ENCODE measurements at regions not wholly inside any gene's neighbourhood (a gene's known extent, or its start where the extent isn't known, plus 50 kb on each side); places are given as distances from the start of the nearest gene placed in this dataset.
"Not testable (repeated sequence)": the region's sequence is repeated elsewhere in the genome, so short reads cannot be mapped to it uniquely, and the experiment has no call there.

- DNase-seq: no peak
These were observed 307.1 kb downstream of the SEMA3D start for GRCh38 chr7:84879570-84880325.

DNA sequence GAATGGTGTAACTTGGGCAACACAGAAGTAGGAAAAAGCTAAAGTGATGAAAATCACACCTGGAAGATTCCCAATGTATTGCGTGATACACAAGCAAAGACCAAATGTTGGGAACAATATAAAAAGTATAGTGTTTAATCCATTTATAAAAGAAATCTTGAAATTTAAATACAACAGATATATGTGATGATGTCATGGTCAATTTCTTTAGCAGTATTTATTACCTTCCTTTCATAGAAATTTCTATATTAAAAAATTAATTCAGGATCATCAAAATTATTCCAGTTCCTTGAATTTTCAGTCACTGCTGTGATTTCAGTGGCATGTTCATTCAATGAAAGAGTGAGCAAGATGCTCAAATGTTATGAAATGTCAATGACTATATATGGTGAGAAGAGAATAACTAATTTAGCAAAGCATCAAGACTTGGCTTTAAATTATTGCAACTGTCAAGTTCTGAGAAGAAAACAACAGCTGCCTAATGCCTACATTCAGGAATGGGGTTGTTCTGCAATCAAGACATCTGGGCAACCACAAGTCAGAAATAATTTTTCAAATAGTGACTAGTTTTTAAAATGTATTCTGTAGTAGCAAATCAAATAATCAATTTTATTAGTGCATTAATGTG, 308.8 kb downstream of the SEMA3D start:
- no peak for DNase-seq

DNA sequence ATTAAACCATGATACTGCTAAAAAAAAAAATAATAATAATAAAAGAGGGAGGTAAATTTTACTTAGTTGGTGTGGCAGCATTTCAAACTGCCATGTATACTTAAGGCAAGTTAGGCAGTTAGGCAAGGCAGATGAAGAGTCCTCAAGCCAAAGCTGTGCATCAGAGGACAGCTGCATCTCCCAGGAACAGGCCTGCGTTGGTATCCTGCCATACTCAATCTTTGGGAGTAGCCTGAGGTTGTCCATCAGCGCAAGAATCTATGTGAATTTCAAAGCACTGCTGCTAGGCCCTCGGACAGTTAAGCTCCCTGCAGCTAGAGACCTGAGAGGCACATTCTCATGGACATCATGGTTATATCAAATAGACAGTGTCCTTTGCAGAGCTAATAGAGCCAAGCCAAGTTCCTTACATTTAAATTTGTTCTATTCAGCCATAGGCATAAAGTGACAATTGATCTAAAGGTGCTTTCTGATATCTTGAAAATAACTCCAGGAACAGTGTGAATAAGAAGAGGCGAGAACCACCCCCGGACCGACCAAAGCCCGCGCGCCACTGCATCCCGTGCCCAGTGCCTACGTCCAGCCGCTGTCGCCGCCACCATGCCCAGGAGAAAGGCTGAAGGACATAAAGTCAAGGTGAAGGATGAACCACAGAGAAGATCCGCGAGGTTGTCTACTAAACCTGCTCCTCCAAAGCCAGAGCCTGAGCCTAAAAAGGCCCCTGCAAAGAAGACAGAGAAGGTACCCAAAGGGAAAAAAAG, 310.6 kb downstream of the SEMA3D start:
- DNase-seq: no peak

DNA sequence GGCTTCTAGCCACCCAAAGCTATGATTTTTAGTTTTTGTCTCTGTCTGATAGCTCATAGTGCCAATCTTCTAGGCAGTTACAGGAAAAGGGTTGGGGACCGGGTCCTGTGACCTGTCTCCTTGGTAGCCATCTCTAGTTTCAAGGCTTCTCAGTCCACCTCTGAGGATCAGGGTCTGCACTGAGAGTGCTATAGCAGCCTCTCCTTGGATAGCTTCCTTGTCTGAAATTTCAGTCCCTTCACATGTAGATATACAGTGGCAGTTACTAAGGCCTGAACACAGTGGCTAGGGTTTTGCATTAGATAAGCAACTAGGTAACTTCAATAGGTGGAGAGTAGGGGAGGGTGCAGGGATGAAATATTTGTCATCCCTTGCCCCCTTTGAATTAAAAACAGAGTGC, 321.3 kb downstream of the SEMA3D start:
- no peak for DNase-seq

GRCh38 chr7:84857336-84857735, 329.5 kb downstream of the SEMA3D start:
- no peak for DNase-seq

- DNase-seq: no peak
These were observed 331.1 kb downstream of the SEMA3D start for GRCh38 chr7:84855758-84856157.

GRCh38 chr7:84848974-84849372, 337.9 kb downstream of the SEMA3D start:
- not testable (repeated sequence) for DNase-seq

DNA sequence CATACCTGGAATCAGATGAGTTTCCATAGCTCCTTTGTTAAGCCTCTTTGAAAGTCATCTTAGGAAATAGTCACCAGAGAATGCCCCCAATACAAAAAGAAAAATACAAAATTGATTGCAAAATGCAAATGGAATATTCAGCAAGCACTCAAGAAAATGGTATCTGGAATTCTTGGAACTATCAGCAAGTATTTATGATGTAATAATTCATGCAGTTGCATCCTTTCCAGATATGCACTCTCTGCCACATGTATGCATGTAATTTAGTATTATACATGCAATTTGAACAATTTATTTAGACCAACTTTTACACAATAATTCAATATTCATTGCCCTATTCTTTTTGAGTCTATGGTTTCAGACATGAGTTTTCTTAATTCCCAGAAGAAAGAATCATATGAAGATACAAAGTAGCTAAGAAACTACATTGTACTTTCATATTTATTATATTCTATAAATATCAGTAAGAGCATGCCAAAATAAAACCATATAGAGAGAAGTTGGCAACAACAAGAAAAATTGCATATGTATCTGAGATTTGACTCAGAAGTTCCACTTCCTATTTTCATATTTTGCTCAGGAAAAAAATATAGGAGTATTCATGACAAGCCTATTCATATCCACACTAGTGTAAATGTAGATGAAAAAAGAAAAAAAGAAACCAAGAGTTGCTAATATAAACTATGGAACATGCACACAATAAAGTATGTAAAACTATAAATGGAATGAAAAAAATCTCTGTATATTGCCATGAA, 338.5 kb downstream of the SEMA3D start:
- DNase-seq: no peak

DNA sequence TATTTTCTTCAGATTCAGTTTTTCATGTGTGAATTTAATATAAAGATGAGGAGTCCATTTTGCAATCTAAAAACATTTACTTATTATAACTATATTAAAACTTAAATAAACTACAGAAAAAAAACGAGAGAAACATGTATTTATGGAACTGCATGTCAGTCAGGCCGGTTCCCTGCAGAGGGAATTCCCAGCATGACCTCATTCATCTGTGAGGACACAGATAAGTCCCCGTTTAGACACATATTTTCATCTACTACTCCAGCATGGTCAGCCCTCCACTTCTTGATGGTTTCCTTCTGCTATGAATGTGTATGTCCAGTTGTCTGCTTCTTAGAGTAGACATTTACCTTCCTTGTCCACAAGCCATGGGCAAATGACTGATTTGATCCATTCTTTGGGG, 339.1 kb downstream of the SEMA3D start:
- DNase-seq: no peak

GRCh38 chr7:84847038-84847437, 339.8 kb downstream of the SEMA3D start:
- no peak for DNase-seq

DNA sequence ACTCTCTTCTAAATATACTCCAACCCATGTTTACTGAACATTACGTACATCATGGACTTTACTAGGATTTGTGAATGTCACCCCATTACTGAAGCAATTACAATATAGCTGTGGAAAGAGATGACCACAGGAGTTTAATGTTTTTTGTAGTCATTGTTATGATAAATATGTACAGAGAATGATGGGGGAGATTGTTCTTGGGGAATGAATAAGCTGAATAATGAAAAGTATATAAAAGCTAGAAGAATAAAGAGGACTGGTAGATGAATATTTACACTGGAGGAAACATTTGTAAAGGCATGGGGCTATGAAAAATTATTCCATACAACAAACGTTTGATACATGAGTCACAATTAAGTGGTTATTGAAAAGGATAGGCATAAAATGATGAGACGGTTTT, 340.9 kb downstream of the SEMA3D start:
- DNase-seq: no peak

DNA sequence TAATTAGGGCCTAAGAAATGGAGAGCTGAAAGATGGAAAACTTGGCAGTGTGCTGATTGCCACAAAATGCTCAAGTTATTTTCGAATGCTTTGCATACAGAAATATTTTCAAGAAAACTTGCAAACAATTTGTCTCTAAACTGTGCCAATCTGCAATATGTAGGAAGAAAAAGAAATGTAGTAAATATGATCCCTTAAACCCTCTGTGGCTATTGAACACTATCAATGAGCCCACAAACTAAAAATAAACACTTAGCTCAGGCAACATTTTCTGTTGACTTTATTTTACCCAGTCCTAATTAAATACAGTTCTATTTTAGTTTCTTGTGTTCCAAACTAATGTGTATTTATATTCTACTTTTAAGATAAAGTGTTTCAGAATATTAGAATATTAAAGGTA, 342.1 kb downstream of the SEMA3D start:
- DNase-seq: no peak

GRCh38 chr7:84841809-84842208, 345.0 kb downstream of the SEMA3D start:
- DNase-seq: no peak

DNA sequence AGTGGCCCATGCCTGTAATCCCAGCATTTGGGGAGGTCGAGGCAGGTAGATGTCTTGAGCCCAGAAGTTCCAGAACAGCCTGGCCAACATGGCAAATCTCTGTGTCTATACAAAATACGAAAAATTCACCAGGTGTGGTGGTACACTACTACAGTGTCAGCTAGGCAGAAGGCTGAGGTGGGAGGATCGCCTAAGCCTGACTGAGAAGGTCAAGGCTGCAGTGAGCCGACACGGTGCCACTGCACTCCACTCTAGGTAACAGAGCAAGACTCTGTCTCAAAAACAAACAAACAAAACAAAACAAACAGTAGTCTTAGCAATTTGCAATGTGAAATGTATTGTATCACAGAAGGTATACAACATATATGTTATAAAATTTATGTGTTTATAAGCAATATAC, 348.0 kb downstream of the SEMA3D start:
- DNase-seq: no peak

- DNase-seq: no peak
These were observed 349.5 kb downstream of the SEMA3D start for GRCh38 chr7:84837405-84837804.

GRCh38 chr7:84829719-84830118, 357.1 kb downstream of the SEMA3D start:
- DNase-seq: no peak

GRCh38 chr7:84824057-84824651, 362.7 kb downstream of the SEMA3D start:
- no peak for DNase-seq

DNA sequence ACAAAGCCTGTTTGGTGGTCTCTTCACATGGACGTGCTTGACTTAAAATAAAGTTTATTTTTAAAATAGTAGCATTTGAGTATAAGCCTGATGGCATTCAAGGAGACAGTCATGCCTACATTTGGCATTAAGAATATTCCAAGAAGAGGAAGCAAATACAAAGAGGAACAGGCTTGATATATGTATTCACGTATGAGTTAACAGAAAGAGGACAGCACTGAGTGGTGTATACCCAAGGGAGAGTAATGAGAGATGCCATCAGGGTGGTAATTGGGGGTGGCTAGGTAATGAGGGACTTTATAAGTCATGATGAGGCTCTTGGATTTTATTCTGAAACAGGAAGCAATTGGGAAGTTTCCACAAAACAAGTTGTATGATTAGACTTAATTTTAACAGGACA, 363.3 kb downstream of the SEMA3D start:
- no peak for DNase-seq

DNA sequence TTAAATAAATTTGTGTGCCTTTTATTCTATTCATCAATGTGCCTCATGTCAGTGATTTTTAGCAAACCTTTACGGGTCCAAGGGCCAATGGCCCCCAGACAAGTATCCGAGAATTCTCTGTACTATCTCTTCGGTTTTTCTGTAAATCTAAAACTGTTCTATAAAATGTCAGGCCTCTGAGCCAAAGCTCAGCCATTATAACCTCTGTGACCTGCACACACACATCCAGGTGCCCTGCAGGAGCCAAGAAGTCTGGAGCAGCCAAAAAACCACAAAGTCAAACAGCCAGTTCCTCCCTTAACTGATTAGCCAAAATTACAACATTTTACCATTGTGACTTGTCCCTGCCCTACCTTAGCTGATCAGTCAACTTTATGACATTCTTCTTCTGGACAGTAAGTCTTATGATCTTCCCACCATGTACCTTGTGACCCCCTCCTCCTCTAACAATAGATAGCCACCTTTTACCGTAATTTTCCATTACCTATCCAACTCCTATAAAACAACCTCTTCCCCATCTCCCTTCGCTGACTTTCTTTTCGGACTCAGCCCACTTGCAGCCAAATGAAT, 363.8 kb downstream of the SEMA3D start:
- no peak for DNase-seq

- DNase-seq: no peak
These were observed 365.0 kb downstream of the SEMA3D start for GRCh38 chr7:84821671-84822534.

DNA sequence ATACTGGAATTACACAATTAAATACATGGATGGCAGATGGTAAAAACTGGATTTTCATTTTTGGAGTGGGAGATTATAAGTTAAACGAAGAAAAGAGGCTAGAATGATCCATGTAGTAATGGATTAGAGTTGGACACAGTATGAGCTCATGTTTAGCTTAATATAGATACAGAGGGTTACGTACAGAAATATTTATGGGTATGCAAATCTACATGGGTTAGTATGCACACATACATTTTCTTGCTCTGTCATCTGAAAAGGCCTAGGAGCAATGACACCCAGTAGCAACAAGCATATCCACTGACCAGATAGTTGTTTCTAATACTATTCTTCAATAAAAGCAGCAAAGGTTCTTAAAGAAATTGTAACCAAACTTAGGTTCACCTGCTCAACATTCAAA, 366.4 kb downstream of the SEMA3D start:
- DNase-seq: no peak

GRCh38 chr7:84817016-84817415, 369.8 kb downstream of the SEMA3D start:
- DNase-seq: no peak
